Activated naive CD4-positive, alpha-beta T cell treated with anti-CD3 and anti-CD28 coated beads for 36 hours (primary cell): ENCODE measurements at regions not wholly inside any gene's neighbourhood (a gene's known extent, or its start where the extent isn't known, plus 50 kb on each side); places are given as distances from the start of the nearest gene placed in this dataset.
"Not testable (repeated sequence)": the region's sequence is repeated elsewhere in the genome, so short reads cannot be mapped to it uniquely, and the experiment has no call there.

Source experiments
- CTCF ChIA-PET: fragments of 350-600 bp; sonication (Branson Sonifier 250); formaldehyde crosslinking; loops from one replicate; lab custom pipeline; 2021; ENCODE audit warnings: antibody characterized with exemption; lab: Charles Lee
- DNase-seq: peaks from one replicate; pipeline ENCODE4 v3.0.0-alpha.2; 2020
- H3K27ac Mint-ChIP-seq: one replicate; pipeline ENCODE4 v1.8.0; 2021; ENCODE audit warnings: mild to moderate bottlenecking, mixed read lengths
- H3K27me3 Mint-ChIP-seq: one replicate; pipeline ENCODE4 v1.8.0; 2021; ENCODE audit warnings: low read depth, mixed read lengths
- H3K36me3 Mint-ChIP-seq: one replicate; pipeline ENCODE4 v1.8.0; 2021; ENCODE audit warnings: low read depth, mixed read lengths
- H3K4me1 Mint-ChIP-seq: one replicate; pipeline ENCODE4 v1.8.0; 2021; ENCODE audit warnings: low read depth, mixed read lengths
- H3K4me3 Mint-ChIP-seq: one replicate; pipeline ENCODE4 v1.8.0; 2021; ENCODE audit warnings: mild to moderate bottlenecking, moderate library complexity, mixed read lengths
- H3K9me3 Mint-ChIP-seq: one replicate; pipeline ENCODE4 v1.8.0; 2021; ENCODE audit warnings: mixed read lengths
- intact Hi-C: fragments of 100-400 bp; cut with micrococcal nuclease; formaldehyde crosslinking; loops from one replicate; pipeline ENCODE4 v1.15.1; 2023

GRCh38 chr5:86460519-86460918 is 157.2 kb upstream of the COX7C start:
- intact Hi-C loops = loop anchor here (5.0 kb wide), 1 partner anchor 217 kb away; no protein-coding TSS in a partner anchor
- peaks cover 21% of the 10 kb centered on the region for H3K9me3 Mint-ChIP-seq
- no peaks in the 10 kb centered on the region for H3K4me1 Mint-ChIP-seq
- CTCF ChIA-PET = no interaction called here
- no peak overlapping the region for H3K4me3 Mint-ChIP-seq
- no peak for DNase-seq
- no peaks in the 10 kb centered on the region for H3K36me3 Mint-ChIP-seq
- H3K27ac Mint-ChIP-seq = no peak overlapping the region
- H3K27me3 Mint-ChIP-seq = no peaks in the 10 kb centered on the region

GRCh38 chr5:86461169-86461956 is 156.4 kb upstream of the COX7C start:
- intact Hi-C loops = loop anchor here (5.0 kb wide), 1 partner anchor 216 kb away; no protein-coding TSS in a partner anchor
- Mint-ChIP-seq H3K36me3 (no peaks in the 10 kb centered on the region), H3K9me3 (peaks cover 26% of the 10 kb centered on the region), H3K4me1 (no peaks in the 10 kb centered on the region), H3K27me3 (no peaks in the 10 kb centered on the region), H3K27ac (no peak overlapping the region), H3K4me3 (no peak overlapping the region)
- no peak for DNase-seq
- CTCF ChIA-PET = no interaction called here

GRCh38 chr5:86463339-86463738 is 154.4 kb upstream of the COX7C start:
- H3K4me3 Mint-ChIP-seq = no peak overlapping the region

GRCh38 chr5:86465052-86465838 is 152.5 kb upstream of the COX7C start:
- no peak for DNase-seq
- Mint-ChIP-seq H3K4me3 (no peak overlapping the region), H3K27me3 (no peaks in the 10 kb centered on the region), H3K9me3 (peaks cover 26% of the 10 kb centered on the region), H3K4me1 (no peaks in the 10 kb centered on the region), H3K36me3 (no peaks in the 10 kb centered on the region), H3K27ac (no peak overlapping the region)
- intact Hi-C loops = no loop called here
- CTCF ChIA-PET = no interaction called here

More at GRCh38 chr5:86463339-86463738, 154.4 kb upstream of the COX7C start:
- DNase-seq = no peak
- no peak overlapping the region for H3K27ac Mint-ChIP-seq
- CTCF ChIA-PET = no interaction called here
- H3K4me1 Mint-ChIP-seq = no peaks in the 10 kb centered on the region
- no peaks in the 10 kb centered on the region for H3K36me3 Mint-ChIP-seq
- H3K9me3 Mint-ChIP-seq = peaks cover 26% of the 10 kb centered on the region
- intact Hi-C loops = loop anchor here (5.0 kb wide), 1 partner anchor 214 kb away; no protein-coding TSS in a partner anchor
- no peaks in the 10 kb centered on the region for H3K27me3 Mint-ChIP-seq

- H3K27me3 Mint-ChIP-seq, H3K36me3 Mint-ChIP-seq, H3K4me3 Mint-ChIP-seq, CTCF ChIA-PET, intact Hi-C loops, DNase-seq, H3K27ac Mint-ChIP-seq, H3K4me1 Mint-ChIP-seq: not testable (repeated sequence)
- H3K9me3 Mint-ChIP-seq = peaks cover 26% of the 10 kb centered on the region
Measured at GRCh38 chr5:86466721-86467120, 151.0 kb upstream of the COX7C start.

- CTCF ChIA-PET = interaction anchor here (0.6 kb wide), 1 partner anchor 339 kb away, joined by 3 read pairs; no protein-coding TSS in a partner anchor
- no peaks in the 10 kb centered on the region for H3K4me1 Mint-ChIP-seq
- intact Hi-C loops = no loop called here
- no peak overlapping the region for H3K4me3 Mint-ChIP-seq
- DNase-seq = no peak
- H3K9me3 Mint-ChIP-seq = no peaks in the 10 kb centered on the region
- H3K36me3 Mint-ChIP-seq = no peaks in the 10 kb centered on the region
- peaks cover 7% of the 10 kb centered on the region for H3K27me3 Mint-ChIP-seq
- H3K27ac Mint-ChIP-seq = no peak overlapping the region
Measured at GRCh38 chr5:86482008-86482407, 135.7 kb upstream of the COX7C start.

- H3K27me3 Mint-ChIP-seq = peaks cover 2% of the 10 kb centered on the region
- no peak overlapping the region for H3K4me3 Mint-ChIP-seq
- no peaks in the 10 kb centered on the region for H3K4me1 Mint-ChIP-seq
- H3K9me3 Mint-ChIP-seq = peaks cover 1% of the 10 kb centered on the region
- intact Hi-C loops = no loop called here
- no peaks in the 10 kb centered on the region for H3K36me3 Mint-ChIP-seq
- no peak for DNase-seq
- CTCF ChIA-PET = no interaction called here
- no peak overlapping the region for H3K27ac Mint-ChIP-seq
Measured at GRCh38 chr5:86493777-86494176, 124.0 kb upstream of the COX7C start.

GRCh38 chr5:86500947-86501346 is 116.8 kb upstream of the COX7C start:
- CTCF ChIA-PET = no interaction called here
- H3K36me3 Mint-ChIP-seq = no peaks in the 10 kb centered on the region
- peaks cover 6% of the 10 kb centered on the region for H3K27me3 Mint-ChIP-seq
- no peak overlapping the region for H3K27ac Mint-ChIP-seq
- no peaks in the 10 kb centered on the region for H3K4me1 Mint-ChIP-seq
- no peak overlapping the region for H3K4me3 Mint-ChIP-seq
- H3K9me3 Mint-ChIP-seq = no peaks in the 10 kb centered on the region
- intact Hi-C loops = no loop called here
- DNase-seq = no peak

GRCh38 chr5:86507574-86507973 is 110.2 kb upstream of the COX7C start:
- intact Hi-C loops = no loop called here
- H3K4me1 Mint-ChIP-seq = no peaks in the 10 kb centered on the region
- peaks cover 4% of the 10 kb centered on the region for H3K9me3 Mint-ChIP-seq
- no peak for DNase-seq
- no peaks in the 10 kb centered on the region for H3K36me3 Mint-ChIP-seq
- CTCF ChIA-PET = no interaction called here
- no peaks in the 10 kb centered on the region for H3K27me3 Mint-ChIP-seq
- H3K4me3 Mint-ChIP-seq = no peak overlapping the region
- no peak overlapping the region for H3K27ac Mint-ChIP-seq

GRCh38 chr5:86510330-86510915 is 107.3 kb upstream of the COX7C start:
- H3K4me1 Mint-ChIP-seq, H3K27ac Mint-ChIP-seq, intact Hi-C loops, H3K9me3 Mint-ChIP-seq, H3K4me3 Mint-ChIP-seq, H3K27me3 Mint-ChIP-seq, H3K36me3 Mint-ChIP-seq, CTCF ChIA-PET, DNase-seq: not testable (repeated sequence)

- Mint-ChIP-seq H3K27me3 (no peaks in the 10 kb centered on the region), H3K36me3 (no peaks in the 10 kb centered on the region), H3K4me1 (no peaks in the 10 kb centered on the region), H3K9me3 (no peaks in the 10 kb centered on the region), H3K4me3 (no peak overlapping the region), H3K27ac (no peak overlapping the region)
- intact Hi-C loops = no loop called here
- CTCF ChIA-PET = no interaction called here
- DNase-seq = no peak
Measured at GRCh38 chr5:86523718-86524117, 94.0 kb upstream of the COX7C start.

GRCh38 chr5:86525622-86526021 is 92.1 kb upstream of the COX7C start:
- Mint-ChIP-seq H3K27me3 (peaks cover 2% of the 10 kb centered on the region), H3K4me1 (no peaks in the 10 kb centered on the region), H3K36me3 (no peaks in the 10 kb centered on the region), H3K4me3 (no peak overlapping the region), H3K9me3 (no peaks in the 10 kb centered on the region), H3K27ac (no peak overlapping the region)
- DNase-seq = no peak
- intact Hi-C loops = no loop called here
- CTCF ChIA-PET = no interaction called here
